Progenitor cell of endocrine pancreas (in vitro differentiated cells): ENCODE measurements at regions not wholly inside any gene's neighbourhood (a gene's known extent, or its start where the extent isn't known, plus 50 kb on each side); places are given as distances from the start of the nearest gene placed in this dataset.

Source experiments
- DNase-seq: peaks from one replicate; pipeline ENCODE4 v3.0.0; 2021; ENCODE audit warnings: low spot score; ENCODE audit not compliant: unreplicated experiment
- H3K27ac Mint-ChIP-seq: 2 replicates; pipeline ENCODE4 v1.8.0; 2021; ENCODE audit warnings: mild to moderate bottlenecking, moderate library complexity, mixed read lengths
- H3K27me3 Mint-ChIP-seq: 2 replicates; pipeline ENCODE4 v1.8.0; 2021; ENCODE audit warnings: mixed read lengths
- H3K36me3 Mint-ChIP-seq: 2 replicates; pipeline ENCODE4 v1.8.0; 2022; ENCODE audit warnings: mixed read lengths; ENCODE audit not compliant: insufficient read depth
- H3K4me1 Mint-ChIP-seq: 2 replicates; pipeline ENCODE4 v1.8.0; 2021; ENCODE audit warnings: low read depth, mixed read lengths
- H3K4me3 Mint-ChIP-seq: 2 replicates; pipeline ENCODE4 v1.8.0; 2021; ENCODE audit warnings: low read depth, mild to moderate bottlenecking, moderate library complexity, mixed read lengths
- H3K9me3 Mint-ChIP-seq: 2 replicates; pipeline ENCODE4 v1.8.0; 2021; ENCODE audit warnings: low read depth, mixed read lengths
- TF ChIP-seq, protein P1 (sequence below): fragments of 200-600 bp; sonication (generic); IDR thresholded peaks from one replicate; pipeline ENCODE4 v1.5.0; 2021; ENCODE audit warnings: antibody characterized with exemption, mild to moderate bottlenecking; ENCODE audit not compliant: unreplicated experiment

DNA sequence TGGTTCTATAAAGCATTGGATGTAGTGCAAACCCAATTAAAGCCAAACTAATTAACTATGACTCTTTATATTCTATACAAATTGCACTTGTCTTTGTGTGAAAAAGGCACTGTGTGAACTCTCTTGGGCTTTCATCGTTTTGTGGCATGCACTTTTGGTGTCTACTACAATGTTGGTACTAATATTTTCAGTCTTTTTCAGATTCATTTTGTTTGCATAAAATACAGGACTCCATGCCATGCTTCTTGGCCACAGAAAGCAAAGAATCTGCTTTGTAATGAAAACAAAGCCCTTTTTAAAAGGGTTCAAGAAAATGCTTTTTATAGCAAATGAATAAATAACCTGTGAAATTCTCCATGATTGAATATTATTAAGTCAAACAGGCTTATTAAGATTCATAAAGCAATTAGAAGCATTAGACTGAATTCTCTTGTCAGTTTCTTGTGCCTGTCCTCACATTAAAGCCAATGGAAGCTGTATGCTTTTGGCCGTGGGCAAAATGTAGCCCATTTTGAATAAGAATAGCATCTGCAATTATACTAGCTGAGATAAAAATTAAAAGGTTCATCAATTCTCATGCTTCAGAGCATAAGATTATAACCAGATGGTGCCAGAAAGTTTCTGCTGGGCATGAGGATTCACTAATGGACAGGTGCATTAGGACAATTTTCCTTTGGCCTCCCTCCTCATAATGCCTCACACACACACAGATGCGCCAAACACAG, 1665.2 kb downstream of the SUCLG1 start:
- Mint-ChIP-seq H3K4me1 (no peaks in the 10 kb centered on the region), H3K4me3 (no peak overlapping the region), H3K36me3 (no peaks in the 10 kb centered on the region), H3K27me3 (no peaks in the 10 kb centered on the region), H3K9me3 (peaks cover 2% of the 10 kb centered on the region), H3K27ac (no peak overlapping the region)
- TF ChIP-seq, protein P1, sequence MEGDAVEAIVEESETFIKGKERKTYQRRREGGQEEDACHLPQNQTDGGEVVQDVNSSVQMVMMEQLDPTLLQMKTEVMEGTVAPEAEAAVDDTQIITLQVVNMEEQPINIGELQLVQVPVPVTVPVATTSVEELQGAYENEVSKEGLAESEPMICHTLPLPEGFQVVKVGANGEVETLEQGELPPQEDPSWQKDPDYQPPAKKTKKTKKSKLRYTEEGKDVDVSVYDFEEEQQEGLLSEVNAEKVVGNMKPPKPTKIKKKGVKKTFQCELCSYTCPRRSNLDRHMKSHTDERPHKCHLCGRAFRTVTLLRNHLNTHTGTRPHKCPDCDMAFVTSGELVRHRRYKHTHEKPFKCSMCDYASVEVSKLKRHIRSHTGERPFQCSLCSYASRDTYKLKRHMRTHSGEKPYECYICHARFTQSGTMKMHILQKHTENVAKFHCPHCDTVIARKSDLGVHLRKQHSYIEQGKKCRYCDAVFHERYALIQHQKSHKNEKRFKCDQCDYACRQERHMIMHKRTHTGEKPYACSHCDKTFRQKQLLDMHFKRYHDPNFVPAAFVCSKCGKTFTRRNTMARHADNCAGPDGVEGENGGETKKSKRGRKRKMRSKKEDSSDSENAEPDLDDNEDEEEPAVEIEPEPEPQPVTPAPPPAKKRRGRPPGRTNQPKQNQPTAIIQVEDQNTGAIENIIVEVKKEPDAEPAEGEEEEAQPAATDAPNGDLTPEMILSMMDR = no peak
- no peak for DNase-seq

GRCh38 chr2:82792316-82792715, 1666.8 kb downstream of the SUCLG1 start:
- TF ChIP-seq, protein P1 = no peak
- DNase-seq = no peak
- Mint-ChIP-seq H3K4me1 (no peaks in the 10 kb centered on the region), H3K4me3 (no peak overlapping the region), H3K36me3 (no peaks in the 10 kb centered on the region), H3K27me3 (no peaks in the 10 kb centered on the region), H3K9me3 (no peaks in the 10 kb centered on the region), H3K27ac (no peak overlapping the region)

GRCh38 chr2:82790206-82791021, 1668.7 kb downstream of the SUCLG1 start:
- TF ChIP-seq, protein P1 = no peak
- H3K27me3 Mint-ChIP-seq = no peaks in the 10 kb centered on the region
- no peak overlapping the region for H3K27ac Mint-ChIP-seq
- H3K36me3 Mint-ChIP-seq = no peaks in the 10 kb centered on the region
- H3K9me3 Mint-ChIP-seq = no peaks in the 10 kb centered on the region
- DNase-seq = no peak
- H3K4me3 Mint-ChIP-seq = no peak overlapping the region
- no peaks in the 10 kb centered on the region for H3K4me1 Mint-ChIP-seq

DNA sequence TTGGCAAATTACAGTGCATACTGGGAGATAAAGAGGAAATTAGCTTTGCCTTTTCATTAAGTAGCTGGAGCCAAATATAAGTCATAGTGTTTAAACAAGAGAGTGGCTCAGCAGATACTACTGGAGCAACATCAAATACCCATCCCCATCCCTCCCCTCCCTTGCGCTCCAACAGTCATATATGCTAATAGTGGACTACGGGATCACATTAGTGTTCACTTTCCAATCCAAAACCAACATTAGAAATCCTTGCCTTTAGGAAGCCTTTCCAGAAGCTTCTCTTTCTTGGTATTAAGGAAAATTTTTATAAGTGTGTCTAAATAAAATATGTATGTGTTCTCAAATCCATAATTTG, 1669.3 kb downstream of the SUCLG1 start:
- H3K27ac Mint-ChIP-seq = no peak overlapping the region
- H3K36me3 Mint-ChIP-seq = no peaks in the 10 kb centered on the region
- H3K27me3 Mint-ChIP-seq = no peaks in the 10 kb centered on the region
- TF ChIP-seq, protein P1 = no peak
- H3K4me1 Mint-ChIP-seq = no peaks in the 10 kb centered on the region
- H3K9me3 Mint-ChIP-seq = no peaks in the 10 kb centered on the region
- no peak for DNase-seq
- H3K4me3 Mint-ChIP-seq = no peak overlapping the region

- no peaks in the 10 kb centered on the region for H3K27me3 Mint-ChIP-seq
- no peaks in the 10 kb centered on the region for H3K36me3 Mint-ChIP-seq
- DNase-seq = no peak
- no peak overlapping the region for H3K4me3 Mint-ChIP-seq
- TF ChIP-seq, protein P1 = no peak
- H3K9me3 Mint-ChIP-seq = no peaks in the 10 kb centered on the region
- H3K4me1 Mint-ChIP-seq = no peaks in the 10 kb centered on the region
- no peak overlapping the region for H3K27ac Mint-ChIP-seq
These were observed 1677.7 kb downstream of the SUCLG1 start for GRCh38 chr2:82781176-82781915.
